SK-N-SH treated with all-trans-retinoic acid at 6 μM for 48 hours (cell line): ENCODE measurements at regions not wholly inside any gene's neighbourhood (a gene's known extent, or its start where the extent isn't known, plus 50 kb on each side); places are given as distances from the start of the nearest gene placed in this dataset.

Source experiments
- ATAC-seq: fragments of 200-7000 bp; cut with Tn5 transposase; 3 replicates; pipeline ENCODE4 v1.9.1; 2020; ENCODE audit warnings: mild to moderate bottlenecking, moderate library complexity
- ARNTL ChIP-seq: fragments of 450-650 bp; formaldehyde crosslinking; IDR thresholded peaks from 2 replicates; pipeline ENCODE4 v1.5.0; 2020; ENCODE audit warnings: low read depth, mild to moderate bottlenecking, moderate library complexity, borderline replicate concordance
- BACH2 ChIP-seq: fragments of 250-450 bp; sonication (Bioruptor Pico); IDR thresholded peaks from 2 replicates; pipeline ENCODE4 v1.9.0; 2021; ENCODE audit warnings: mild to moderate bottlenecking, borderline replicate concordance
- CREB5 ChIP-seq: fragments of 250-450 bp; sonication (Bioruptor Pico); IDR thresholded peaks from 2 replicates; pipeline ENCODE4 v1.5.1; 2020; ENCODE audit warnings: low read depth, mild to moderate bottlenecking, moderate library complexity
- CSRNP3 ChIP-seq: fragments of 250-450 bp; sonication (Bioruptor Pico); IDR thresholded peaks from 2 replicates; pipeline ENCODE4 v1.5.1; 2021; ENCODE audit warnings: mild to moderate bottlenecking, moderate library complexity
- ESRRG ChIP-seq: fragments of 250-450 bp; sonication (Bioruptor Pico); IDR thresholded peaks from 2 replicates; pipeline ENCODE4 v1.6.1; 2021; ENCODE audit warnings: mild to moderate bottlenecking
- ISL1 ChIP-seq: fragments of 250-450 bp; sonication (Bioruptor Pico); IDR thresholded peaks from 2 replicates; pipeline ENCODE4 v2.1.2; 2022; ENCODE audit warnings: mild to moderate bottlenecking, moderate library complexity
- OSR1 ChIP-seq: fragments of 250-450 bp; sonication (Bioruptor Pico); IDR thresholded peaks from 2 replicates; pipeline ENCODE4 v1.8.0; 2022; ENCODE audit warnings: moderate library complexity, mild to moderate bottlenecking, inconsistent platforms
- PATZ1 ChIP-seq: fragments of 250-450 bp; sonication (Bioruptor Pico); IDR thresholded peaks from 2 replicates; pipeline ENCODE4 v1.8.0; 2020; ENCODE audit warnings: mild to moderate bottlenecking, moderate library complexity, borderline replicate concordance
- POU6F1 ChIP-seq: fragments of 250-450 bp; sonication (Bioruptor Pico); IDR thresholded peaks from 2 replicates; pipeline ENCODE4 v1.8.0; 2021; ENCODE audit warnings: low read depth, mild to moderate bottlenecking, moderate library complexity, borderline replicate concordance
- PPARA ChIP-seq: fragments of 250-450 bp; sonication (Bioruptor Pico); IDR thresholded peaks from 2 replicates; pipeline ENCODE4 v1.5.0; 2020; ENCODE audit warnings: mild to moderate bottlenecking, borderline replicate concordance
- RARB ChIP-seq: fragments of 250-450 bp; sonication (Bioruptor Pico); IDR thresholded peaks from 2 replicates; pipeline ENCODE4 v1.8.0; 2021; ENCODE audit warnings: mild to moderate bottlenecking, moderate library complexity
- SNAI2 ChIP-seq: fragments of 250-450 bp; sonication (Bioruptor Pico); IDR thresholded peaks from 2 replicates; pipeline ENCODE4 v1.5.0; 2020; ENCODE audit warnings: mild to moderate bottlenecking, moderate library complexity
- TCF4 ChIP-seq: fragments of 250-450 bp; sonication (Bioruptor Pico); IDR thresholded peaks from 2 replicates; pipeline ENCODE4 v1.8.0; 2021; ENCODE audit warnings: mild to moderate bottlenecking, moderate library complexity, borderline replicate concordance
- TOX ChIP-seq: fragments of 250-450 bp; sonication (Bioruptor Pico); IDR thresholded peaks from 2 replicates; pipeline ENCODE4 v1.8.0; 2021; ENCODE audit warnings: mild to moderate bottlenecking, moderate library complexity, borderline replicate concordance
- TSHZ2 ChIP-seq: fragments of 250-450 bp; sonication (Bioruptor Pico); IDR thresholded peaks from 2 replicates; pipeline ENCODE4 v1.5.0; 2020; ENCODE audit warnings: mild to moderate bottlenecking, moderate library complexity
- ZC3H10 ChIP-seq: fragments of 250-450 bp; sonication (Bioruptor Pico); IDR thresholded peaks from 2 replicates; pipeline ENCODE4 v1.5.1; 2021; ENCODE audit warnings: mild to moderate bottlenecking, moderate library complexity
- ZFP3 ChIP-seq: fragments of 250-450 bp; sonication (Bioruptor Pico); IDR thresholded peaks from 2 replicates; pipeline ENCODE4 v1.5.0; 2020; ENCODE audit warnings: mild to moderate bottlenecking, moderate library complexity
- ZNF70 ChIP-seq: fragments of 450-650 bp; formaldehyde crosslinking; IDR thresholded peaks from 2 replicates; pipeline ENCODE4 v1.5.0; 2020; ENCODE audit warnings: mild to moderate bottlenecking, moderate library complexity
- ZNF8 ChIP-seq: fragments of 450-650 bp; formaldehyde crosslinking; IDR thresholded peaks from 2 replicates; pipeline ENCODE4 v1.5.0; 2020; ENCODE audit warnings: mild to moderate bottlenecking, moderate library complexity

GRCh38 chr12:127162902-127163301 lies 1104.1 kb upstream of the TMEM132C start:
- ATAC-seq = no peak
- no peak for TF ChIP-seq TCF4 (CRISPR knock-in tag)
- TF ChIP-seq ZNF8 (CRISPR knock-in tag) = no peak
- no peak for TF ChIP-seq TOX (CRISPR knock-in tag)
- no peak for TF ChIP-seq PATZ1
- TF ChIP-seq ISL1 (CRISPR knock-in tag) = no peak
- no peak for TF ChIP-seq RARB
- no peak for TF ChIP-seq TSHZ2
- no peak for TF ChIP-seq ESRRG (CRISPR knock-in tag)
- TF ChIP-seq SNAI2 (CRISPR knock-in tag) = no peak
- no peak for TF ChIP-seq ZFP3 (CRISPR knock-in tag)
- TF ChIP-seq ZNF70 (CRISPR knock-in tag) = no peak
- no peak for TF ChIP-seq BACH2 (CRISPR knock-in tag)
- TF ChIP-seq CSRNP3 (CRISPR knock-in tag) = no peak
- no peak for TF ChIP-seq PPARA (CRISPR knock-in tag)
- TF ChIP-seq ARNTL = no peak
- no peak for TF ChIP-seq CREB5 (CRISPR knock-in tag)
- no peak for TF ChIP-seq ZC3H10 (CRISPR knock-in tag)
- no peak for TF ChIP-seq OSR1 (CRISPR knock-in tag)

GRCh38 chr12:127165567-127166392 lies 1101.2 kb upstream of the TMEM132C start:
- peak; percentile 97 for ATAC-seq
- TF ChIP-seq TCF4 (CRISPR knock-in tag) = 0 out of 2 replicates have a peak, but pooled peaks have one; percentile 14
- TF ChIP-seq BACH2 (CRISPR knock-in tag) = no peak
- TF ChIP-seq SNAI2 (CRISPR knock-in tag) = no peak
- TF ChIP-seq ARNTL = no peak
- TF ChIP-seq ZNF70 (CRISPR knock-in tag) = no peak
- TF ChIP-seq, all 23 proteins: peak for 1

GRCh38 chr12:127169321-127170181 lies 1097.4 kb upstream of the TMEM132C start:
- TF ChIP-seq CREB5 (CRISPR knock-in tag) (no peak), OSR1 (CRISPR knock-in tag) (no peak), POU6F1 (CRISPR knock-in tag) (no peak), RARB (no peak), TCF4 (CRISPR knock-in tag) (no peak), ESRRG (CRISPR knock-in tag) (no peak), TOX (CRISPR knock-in tag) (no peak), ZC3H10 (CRISPR knock-in tag) (no peak)
- ATAC-seq = no peak
